Activated CD4-positive, alpha-beta T cell treated with anti-CD3 and anti-CD28 coated beads, Interleukin-2, Interleukin-4, amounts not matched to agents 100 ng/mL and 50 ng/mL, durations not matched to agents 16 hours and 8 hours (primary cell): ENCODE measurements at regions not wholly inside any gene's neighbourhood (a gene's known extent, or its start where the extent isn't known, plus 50 kb on each side); places are given as distances from the start of the nearest gene placed in this dataset.
"Not testable (repeated sequence)": the region's sequence is repeated elsewhere in the genome, so short reads cannot be mapped to it uniquely, and the experiment has no call there.

ENCODE experiments used
- DNase-seq: peaks from one replicate; pipeline ENCODE4 v3.0.0-alpha.2; 2020; ENCODE audit warnings: low spot score

GRCh38 chr4:120636120-120636630 is 286.4 kb downstream of the PRDM5 start:
- no peak for DNase-seq

- no peak for DNase-seq
These were observed 288.7 kb downstream of the PRDM5 start for GRCh38 chr4:120633810-120634209.

DNA sequence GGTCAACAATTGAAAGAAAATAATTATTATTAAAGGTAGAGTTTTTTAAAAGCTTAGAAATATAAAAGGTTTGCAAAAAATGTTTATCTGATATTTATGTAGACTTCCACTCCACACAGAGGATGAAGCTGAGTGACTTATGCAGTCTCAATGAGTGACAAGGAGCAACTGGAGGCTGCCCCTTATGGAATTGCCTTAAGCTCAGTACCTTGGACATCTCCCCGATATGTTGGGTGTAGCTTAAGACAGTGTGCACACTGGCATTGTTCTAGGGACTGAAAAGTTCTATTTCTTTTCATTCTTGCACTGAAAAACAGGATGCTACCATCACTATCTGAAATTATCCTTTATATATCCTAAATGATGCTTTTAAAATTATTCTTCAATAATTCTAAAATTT is 292.1 kb downstream of the PRDM5 start:
- DNase-seq = no peak

GRCh38 chr4:120629546-120630108 is 292.9 kb downstream of the PRDM5 start:
- no peak for DNase-seq

- no peak for DNase-seq
These were observed 299.9 kb downstream of the PRDM5 start for GRCh38 chr4:120622601-120623000.

GRCh38 chr4:120617171-120617570 is 305.4 kb downstream of the PRDM5 start:
- DNase-seq = no peak

- no peak for DNase-seq
These were observed 306.5 kb downstream of the PRDM5 start for GRCh38 chr4:120616041-120616440.

DNA sequence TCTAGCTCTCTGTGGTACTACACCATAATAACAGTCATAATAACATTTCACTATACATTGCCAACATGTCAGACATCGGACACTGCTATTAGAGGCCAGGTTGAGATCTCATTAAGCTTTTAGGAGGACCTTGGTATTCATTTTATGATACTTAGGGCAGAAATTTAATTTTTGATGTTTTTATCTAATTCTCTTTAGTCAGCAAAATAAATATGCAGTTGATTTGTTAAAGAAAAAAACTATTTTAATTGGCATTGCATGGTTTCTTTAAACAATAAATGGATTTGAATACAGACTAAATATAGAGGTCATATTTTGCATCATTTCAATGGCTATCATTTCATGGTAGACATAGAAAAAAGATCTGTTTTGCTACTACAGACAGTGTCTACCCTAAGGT is 308.7 kb downstream of the PRDM5 start:
- no peak for DNase-seq

- no peak for DNase-seq
These were observed 311.4 kb downstream of the PRDM5 start for GRCh38 chr4:120611092-120611491.

GRCh38 chr4:120591038-120591437 is 331.5 kb downstream of the PRDM5 start:
- no peak for DNase-seq

DNA sequence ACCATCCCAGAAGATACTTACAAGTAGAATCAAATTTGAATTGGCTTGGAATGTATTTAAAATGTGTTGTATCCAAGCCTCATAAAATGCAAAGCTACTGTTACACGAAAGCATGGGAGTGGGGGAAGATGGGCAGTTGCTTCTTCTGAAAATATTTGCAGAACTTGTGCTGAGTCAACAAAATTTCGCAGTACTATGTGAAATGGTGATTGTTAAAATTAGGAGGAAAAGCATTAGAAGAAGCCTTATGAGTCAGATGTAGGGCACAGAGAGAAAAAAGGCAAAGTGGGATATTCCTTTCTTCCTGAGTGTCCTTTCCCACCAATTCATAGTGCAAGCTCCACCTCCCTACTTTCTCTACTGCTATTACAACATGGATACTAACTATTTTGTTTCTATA is 332.7 kb downstream of the PRDM5 start:
- no peak for DNase-seq

GRCh38 chr4:120568731-120569130 is 353.8 kb downstream of the PRDM5 start:
- no peak for DNase-seq

- DNase-seq = no peak
These were observed 360.9 kb downstream of the PRDM5 start for GRCh38 chr4:120561648-120562047.

GRCh38 chr4:120557372-120557771 is 365.2 kb downstream of the PRDM5 start:
- no peak for DNase-seq

GRCh38 chr4:120555058-120555457 is 367.5 kb downstream of the PRDM5 start:
- no peak for DNase-seq

- no peak for DNase-seq
These were observed 368.4 kb downstream of the PRDM5 start for GRCh38 chr4:120554086-120554485.

GRCh38 chr4:120550624-120551220 is 371.8 kb downstream of the PRDM5 start:
- not testable (repeated sequence) for DNase-seq

DNA sequence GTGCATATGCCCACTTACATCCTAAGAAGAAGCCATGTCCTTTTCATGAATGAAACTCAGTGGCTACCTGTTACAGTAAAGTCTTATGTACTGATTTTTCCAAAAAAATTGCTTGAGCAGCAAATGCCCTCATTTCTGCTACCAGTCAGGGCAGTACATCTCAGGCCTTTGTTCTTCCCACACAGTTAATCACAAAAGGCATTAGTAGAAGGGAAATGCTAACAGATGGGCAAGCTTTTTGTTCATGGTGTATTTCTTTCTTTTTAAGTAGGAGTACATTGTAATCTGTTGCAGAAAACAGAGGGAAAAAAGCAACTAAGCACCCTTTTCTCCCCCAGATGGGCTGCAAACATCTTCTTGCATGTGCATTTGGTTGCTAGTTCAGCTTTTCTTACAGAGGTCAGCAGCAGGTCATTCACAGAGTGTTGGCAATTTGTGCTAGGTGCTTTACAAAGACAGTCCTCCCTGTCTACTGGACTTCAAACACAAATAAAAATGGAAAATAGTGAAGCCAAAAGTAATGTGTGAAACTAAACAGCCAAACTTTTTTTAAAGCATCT is 373.4 kb downstream of the PRDM5 start:
- no peak for DNase-seq

- no peak for DNase-seq
These were observed 377.1 kb downstream of the PRDM5 start for GRCh38 chr4:120545391-120545790.

GRCh38 chr4:120544838-120545237 is 377.7 kb downstream of the PRDM5 start:
- no peak for DNase-seq

GRCh38 chr4:120540625-120541024 is 381.9 kb downstream of the PRDM5 start:
- no peak for DNase-seq

DNA sequence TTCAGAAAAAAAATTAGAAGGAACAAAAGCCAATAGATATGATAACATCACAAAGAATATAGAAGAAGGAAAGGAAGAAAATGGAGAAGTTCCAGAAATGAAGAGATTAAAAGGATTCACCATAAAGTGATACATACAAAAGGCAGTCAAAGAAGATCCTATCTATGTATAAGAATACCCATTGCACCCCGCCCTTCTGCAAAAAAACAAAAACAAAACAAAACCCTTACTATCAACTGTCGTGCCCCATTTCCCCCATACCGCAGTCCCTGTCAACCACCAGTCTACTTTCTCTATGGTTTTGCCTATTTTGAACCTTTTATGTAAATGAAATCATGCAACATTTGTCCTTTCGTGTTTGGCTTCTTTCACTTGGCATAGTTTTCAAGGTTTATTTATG is 385.6 kb downstream of the PRDM5 start:
- DNase-seq = no peak

DNA sequence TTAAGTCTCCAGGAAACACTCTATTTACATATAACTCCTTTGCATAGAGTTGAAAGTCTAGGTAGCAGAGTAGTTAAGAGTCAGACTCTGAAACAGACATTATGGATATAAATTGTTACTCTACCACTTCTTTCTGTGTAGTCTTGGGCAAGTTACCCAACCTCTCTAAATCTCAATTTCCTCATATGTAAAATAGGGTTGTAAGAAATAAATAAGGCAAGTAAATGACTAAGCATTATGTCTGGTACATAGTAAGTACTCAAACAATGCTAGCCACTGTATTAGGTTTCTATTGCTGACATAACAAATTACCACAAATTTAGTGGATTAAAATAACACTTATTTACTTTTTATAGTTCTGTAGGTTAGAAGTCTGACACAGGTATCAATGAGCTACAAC is 394.1 kb downstream of the PRDM5 start:
- no peak for DNase-seq

- no peak for DNase-seq
These were observed 396.5 kb downstream of the PRDM5 start for GRCh38 chr4:120526033-120526432.
